Osteocyte (in vitro differentiated cells): ENCODE measurements at regions not wholly inside any gene's neighbourhood (a gene's known extent, or its start where the extent isn't known, plus 50 kb on each side); places are given as distances from the start of the nearest gene placed in this dataset.

Experiments
- DNase-seq: peaks from one replicate; pipeline ENCODE4 v3.0.0; 2021; ENCODE audit warnings: mixed read lengths; ENCODE audit not compliant: unreplicated experiment; ENCODE audit errors: extremely low spot score
- H3K27ac Mint-ChIP-seq: one replicate; pipeline ENCODE4 v1.8.0; 2021; ENCODE audit warnings: mild to moderate bottlenecking, mixed read lengths; ENCODE audit not compliant: unreplicated experiment
- H3K27me3 Mint-ChIP-seq: one replicate; pipeline ENCODE4 v1.8.0; 2021; ENCODE audit warnings: mixed read lengths; ENCODE audit not compliant: unreplicated experiment
- H3K36me3 Mint-ChIP-seq: one replicate; pipeline ENCODE4 v1.8.0; 2021; ENCODE audit warnings: mixed read lengths; ENCODE audit not compliant: unreplicated experiment
- H3K4me1 Mint-ChIP-seq: one replicate; pipeline ENCODE4 v1.8.0; 2021; ENCODE audit warnings: mixed read lengths; ENCODE audit not compliant: unreplicated experiment
- H3K4me3 Mint-ChIP-seq: one replicate; pipeline ENCODE4 v1.8.0; 2021; ENCODE audit warnings: mild to moderate bottlenecking, moderate library complexity, mixed read lengths; ENCODE audit not compliant: unreplicated experiment
- H3K9me3 Mint-ChIP-seq: one replicate; pipeline ENCODE4 v1.8.0; 2021; ENCODE audit warnings: mixed read lengths; ENCODE audit not compliant: unreplicated experiment
- CTCF ChIP-seq: fragments of 200-600 bp; sonication (generic); IDR thresholded peaks from 2 replicates; pipeline ENCODE4 v1.5.0; 2021; ENCODE audit warnings: antibody characterized with exemption, mild to moderate bottlenecking, moderate library complexity

GRCh38 chr13:33999811-34000605 lies 182.1 kb downstream of the RFC3 start:
- peaks cover 3% of the 10 kb centered on the region for H3K4me1 Mint-ChIP-seq
- DNase-seq, result no peak
- H3K27me3 Mint-ChIP-seq, result no peaks in the 10 kb centered on the region
- no peaks in the 10 kb centered on the region for H3K36me3 Mint-ChIP-seq
- H3K4me3 Mint-ChIP-seq, result no peak overlapping the region
- H3K27ac Mint-ChIP-seq, result no peak overlapping the region
- H3K9me3 Mint-ChIP-seq, result no peaks in the 10 kb centered on the region
- TF ChIP-seq CTCF, result no peak

DNA sequence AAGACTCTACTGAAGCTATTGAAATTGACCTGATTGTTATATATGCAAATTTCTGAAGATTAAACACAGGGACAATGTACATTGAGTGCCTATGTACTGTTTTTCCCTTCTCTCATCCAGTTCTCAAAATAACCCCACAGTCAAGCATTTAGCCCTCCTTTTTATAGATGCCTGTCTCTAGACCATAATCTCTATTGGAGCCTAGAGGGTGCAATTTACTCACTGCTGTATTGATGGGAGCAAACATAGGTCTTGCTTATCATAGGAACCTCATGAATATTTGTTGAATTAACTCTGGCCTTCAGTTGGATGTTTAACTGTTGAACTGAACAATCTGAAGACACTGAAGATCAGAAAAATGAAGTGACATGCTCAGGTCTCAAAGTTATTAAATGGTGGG lies 183.0 kb downstream of the RFC3 start:
- peaks cover 3% of the 10 kb centered on the region for H3K4me1 Mint-ChIP-seq
- H3K4me3 Mint-ChIP-seq, result no peak overlapping the region
- no peak for TF ChIP-seq CTCF
- H3K27me3 Mint-ChIP-seq, result no peaks in the 10 kb centered on the region
- no peaks in the 10 kb centered on the region for H3K9me3 Mint-ChIP-seq
- H3K36me3 Mint-ChIP-seq, result no peaks in the 10 kb centered on the region
- DNase-seq, result no peak
- no peak overlapping the region for H3K27ac Mint-ChIP-seq

DNA sequence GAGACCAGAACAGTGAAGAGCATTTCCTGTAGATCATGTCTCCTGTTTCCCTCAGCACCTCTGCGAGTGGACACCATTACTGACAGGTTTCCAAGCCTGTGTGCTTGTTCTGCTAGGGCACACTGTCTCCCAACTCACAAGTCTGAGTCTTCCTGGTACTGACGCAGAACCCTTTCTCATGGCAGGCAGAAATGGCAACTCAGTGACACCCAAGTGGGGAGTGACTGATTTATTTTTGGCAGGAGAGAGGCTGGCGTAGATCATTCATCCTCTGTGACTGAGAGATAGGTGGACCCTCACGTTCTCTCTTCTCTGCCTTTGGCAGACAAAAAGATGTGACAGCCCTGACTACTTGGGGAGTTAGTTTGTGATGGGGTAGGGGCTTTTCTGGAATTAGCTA lies 183.4 kb downstream of the RFC3 start:
- H3K9me3 Mint-ChIP-seq, result no peaks in the 10 kb centered on the region

GRCh38 chr13:34002141-34002540 lies 184.2 kb downstream of the RFC3 start:
- peaks cover 3% of the 10 kb centered on the region for H3K4me1 Mint-ChIP-seq
- no peak for DNase-seq
- no peak overlapping the region for H3K4me3 Mint-ChIP-seq
- H3K27me3 Mint-ChIP-seq, result no peaks in the 10 kb centered on the region
- no peaks in the 10 kb centered on the region for H3K9me3 Mint-ChIP-seq
- no peaks in the 10 kb centered on the region for H3K36me3 Mint-ChIP-seq
- no peak for TF ChIP-seq CTCF
- no peak overlapping the region for H3K27ac Mint-ChIP-seq

More for the DNA sequence above, 183.4 kb downstream of the RFC3 start:
- Mint-ChIP-seq H3K27ac (no peak overlapping the region), H3K36me3 (no peaks in the 10 kb centered on the region), H3K27me3 (no peaks in the 10 kb centered on the region), H3K4me1 (peaks cover 3% of the 10 kb centered on the region), H3K4me3 (no peak overlapping the region)
- TF ChIP-seq CTCF, result no peak
- no peak for DNase-seq

DNA sequence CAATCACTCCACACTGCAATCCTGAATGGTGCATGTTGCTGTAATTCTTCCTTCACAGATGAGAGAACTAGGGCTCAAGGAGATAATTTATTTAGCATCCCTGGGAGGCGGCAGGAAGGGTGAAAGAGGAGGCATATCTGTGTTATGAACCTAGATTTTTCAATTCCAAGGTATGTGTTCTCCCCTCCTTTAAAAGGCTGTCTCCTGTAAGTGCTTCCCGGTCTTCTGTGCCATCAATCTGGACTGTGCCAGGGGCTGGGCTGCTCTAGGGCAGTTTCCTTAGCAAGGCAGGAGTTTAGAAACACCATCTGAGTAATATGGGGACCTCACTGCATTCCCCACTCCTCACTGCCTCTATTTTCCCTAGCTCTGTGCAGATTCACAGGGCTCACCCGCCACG lies 185.0 kb downstream of the RFC3 start:
- Mint-ChIP-seq H3K4me3 (no peak overlapping the region), H3K27me3 (no peaks in the 10 kb centered on the region), H3K4me1 (peaks cover 3% of the 10 kb centered on the region), H3K9me3 (no peaks in the 10 kb centered on the region), H3K27ac (no peak overlapping the region), H3K36me3 (no peaks in the 10 kb centered on the region)
- no peak for DNase-seq
- no peak for TF ChIP-seq CTCF
